ENCODE measurements at regions not wholly inside any gene's neighbourhood (a gene's known extent, or its start where the extent isn't known, plus 50 kb on each side); places are given as distances from the start of the nearest gene placed in this dataset.

GRCh38 chr6:11317885-11318771, 85.7 kb upstream of the NEDD9 start:
- Mint-ChIP-seq H3K9me3 (peaks cover 0 to 7% (median 0%) of the 10 kb centered on the region in 7 donors), H3K27me3 (ENCODE audit: low read depth in 3 of 3) (peaks cover 0 to 3% (median 2%) of the 10 kb centered on the region in 3 donors), H3K36me3 (peaks cover 64 to 71% of the 10 kb centered on the region in 2 donors), H3K4me3 (peak overlapping the region in 1 of 2 donors; percentile 1), H3K27ac (peak overlapping the region; percentile 91 to 99 (median 98)), H3K4me1 (peaks cover 53% of the 10 kb centered on the region)
- no peak for TF ChIP-seq CTCF (IDR thresholded peaks at IDR 0.05)
- no peaks in the 10 kb centered on the region for H4K20me1 ChIP-seq (ENCODE audit: insufficient read depth, low read length)
- intact Hi-C loops (cut with micrococcal nuclease), result loop anchor here (5.0 to 10.0 kb wide), 5 partner anchors 39 to 1987 kb away; partner anchors contain the start of gene NEDD9 (in 1 of the 2)
- H3K4me1 ChIP-seq (ENCODE audit: control insufficient read depth in 1 of 2, insufficient read depth in 2 of 2, low read length in 2 of 2), result peaks cover 28 to 31% of the 10 kb centered on the region in 2 donors
- peaks cover 0 to 31% of the 10 kb centered on the region in 2 donors for H3K36me3 ChIP-seq (replicated peaks in 1 of 2; ENCODE audit: control insufficient read depth in 1 of 2, insufficient read depth in 2 of 2, low read length in 2 of 2)
- peak overlapping the region; percentile 46 for H3K9ac ChIP-seq (ENCODE audit: insufficient read depth, low read length, poor library complexity, severe bottlenecking)
- H3K79me2 ChIP-seq (ENCODE audit: insufficient read depth, low read length), result peaks cover 27% of the 10 kb centered on the region
- H3K9me3 ChIP-seq (replicated peaks in 1 of 2; ENCODE audit: control insufficient read depth in 1 of 2, insufficient read depth in 1 of 2, low read length in 2 of 2), result no peaks in the 10 kb centered on the region
- H3K4me2 ChIP-seq (replicated peaks; ENCODE audit: extremely low read depth, low read length, poor library complexity, severe bottlenecking), result no peak overlapping the region
- H3K27ac ChIP-seq (ENCODE audit: low read depth in 1 of 2, low read length in 2 of 2), result peak overlapping the region; percentile 70 to 88
- no peaks in the 10 kb centered on the region for H3K27me3 ChIP-seq (ENCODE audit: control insufficient read depth in 2 of 2, insufficient read depth in 2 of 2, low read length in 2 of 2)
- peak; percentile 97 to 100 (median 99) for DNase-seq
- H3K4me3 ChIP-seq (replicated peaks in 1 of 3; ENCODE audit: low read depth in 2 of 3, low read length in 3 of 3), result no peak overlapping the region
- H2AFZ ChIP-seq (ENCODE audit: insufficient read depth, low read depth, low read length, poor library complexity, severe bottlenecking), result no peak overlapping the region
- 63% methylated on average over 6 of the region's 11 CpGs for WGBS (ENCODE audit: insufficient coverage)

GRCh38 chr6:11315743-11316437, 83.4 kb upstream of the NEDD9 start:
- intact Hi-C loops (cut with micrococcal nuclease), result loop anchor here (5.0 to 10.0 kb wide), 5 partner anchors 41 to 1989 kb away; partner anchors contain the start of gene NEDD9 (in 1 of the 2)
- Histone ChIP-seq H3K9me3 (replicated peaks in 1 of 2; ENCODE audit: control insufficient read depth in 1 of 2, insufficient read depth in 1 of 2, low read length in 2 of 2) (no peaks in the 10 kb centered on the region), H3K4me2 (replicated peaks; ENCODE audit: extremely low read depth, low read length, poor library complexity, severe bottlenecking) (no peak overlapping the region), H3K4me3 (replicated peaks in 1 of 3; ENCODE audit: low read depth in 2 of 3, low read length in 3 of 3) (no peak overlapping the region), H2AFZ (ENCODE audit: insufficient read depth, low read depth, low read length, poor library complexity, severe bottlenecking) (no peak overlapping the region), H3K79me2 (ENCODE audit: insufficient read depth, low read length) (peaks cover 12% of the 10 kb centered on the region), H3K27ac (ENCODE audit: low read depth in 1 of 2, low read length in 2 of 2) (no peak overlapping the region), H3K36me3 (replicated peaks in 1 of 2; ENCODE audit: control insufficient read depth in 1 of 2, insufficient read depth in 2 of 2, low read length in 2 of 2) (peaks cover 0 to 27% of the 10 kb centered on the region in 2 donors), H4K20me1 (ENCODE audit: insufficient read depth, low read length) (no peaks in the 10 kb centered on the region), H3K4me1 (ENCODE audit: control insufficient read depth in 1 of 2, insufficient read depth in 2 of 2, low read length in 2 of 2) (peaks cover 17 to 24% of the 10 kb centered on the region in 2 donors), H3K9ac (ENCODE audit: insufficient read depth, low read length, poor library complexity, severe bottlenecking) (no peak overlapping the region), H3K27me3 (ENCODE audit: control insufficient read depth in 2 of 2, insufficient read depth in 2 of 2, low read length in 2 of 2) (no peaks in the 10 kb centered on the region)
- Mint-ChIP-seq H3K9me3 (peaks cover 0 to 11% (median 0%) of the 10 kb centered on the region in 7 donors), H3K4me3 (no peak overlapping the region), H3K4me1 (peaks cover 46% of the 10 kb centered on the region), H3K36me3 (peaks cover 62 to 66% of the 10 kb centered on the region in 2 donors), H3K27me3 (ENCODE audit: low read depth in 3 of 3) (peaks cover 0 to 3% (median 0%) of the 10 kb centered on the region in 3 donors), H3K27ac (peak overlapping the region in 6 of 7 donors; percentile 14 to 99 (median 84))
- whole genome bisulfite sequencing (ENCODE audit: insufficient coverage), result 100% methylated on average over 1 of the region's 5 CpGs
- no peak for TF ChIP-seq CTCF (IDR thresholded peaks at IDR 0.05)
- DNase-seq, result peak in 2 of 3 donors; percentile 64 to 72
